ENCODE measurements at regions not wholly inside any gene's neighbourhood (a gene's known extent, or its start where the extent isn't known, plus 50 kb on each side); places are given as distances from the start of the nearest gene placed in this dataset.
"Not testable (repeated sequence)": the region's sequence is repeated elsewhere in the genome, so short reads cannot be mapped to it uniquely, and the experiment has no call there.

DNA sequence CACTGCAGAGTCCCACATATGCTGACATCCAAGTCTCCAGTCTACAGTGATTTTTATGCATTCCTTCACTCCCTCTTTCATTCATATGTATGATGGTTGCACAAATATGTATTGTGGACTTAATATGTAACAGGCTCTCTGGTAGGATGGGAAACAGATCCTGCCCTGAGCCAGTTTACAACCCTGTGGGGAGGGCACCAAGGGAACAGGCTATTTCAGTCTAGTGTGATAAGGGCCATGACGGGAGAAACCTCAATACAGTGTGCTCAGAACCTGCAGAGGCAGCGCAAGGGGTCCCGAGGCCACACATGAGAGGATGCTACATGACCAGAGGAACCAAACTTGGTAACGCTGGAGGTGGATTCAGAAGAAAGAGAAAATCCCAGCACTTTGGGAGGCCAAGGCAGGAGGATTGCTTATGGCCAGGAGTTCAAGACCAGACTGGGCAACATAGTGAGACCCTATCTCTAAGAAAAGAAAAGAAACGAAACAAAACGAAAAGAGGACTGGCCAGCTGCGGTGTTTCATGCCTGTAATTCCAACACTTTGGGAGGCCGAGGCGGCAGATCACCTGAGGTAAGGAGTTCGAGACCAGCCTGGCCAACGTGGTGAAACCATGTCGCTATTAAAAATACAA, 249.8 kb upstream of the JARID2 start:
- no peak for DNase-seq

DNA sequence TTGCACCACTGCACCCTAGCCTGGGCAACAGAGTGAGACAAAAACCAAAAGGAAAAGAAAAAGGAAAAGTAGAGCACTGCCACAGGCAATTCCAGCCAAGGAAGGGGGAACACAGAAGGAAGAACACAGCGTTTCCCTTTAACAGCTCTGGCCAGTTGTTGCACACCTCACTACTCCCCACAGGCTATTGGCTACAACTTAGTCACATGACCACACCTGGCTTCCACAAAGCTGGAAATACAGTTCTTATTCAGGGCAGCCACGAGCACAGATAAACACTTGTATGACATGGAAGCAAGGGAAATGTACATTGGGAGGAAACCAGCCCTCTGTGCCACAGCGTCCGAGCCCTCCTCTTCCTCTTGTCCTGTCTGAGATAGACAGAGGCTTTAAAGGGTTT, 249.0 kb upstream of the JARID2 start:
- DNase-seq: no peak

DNA sequence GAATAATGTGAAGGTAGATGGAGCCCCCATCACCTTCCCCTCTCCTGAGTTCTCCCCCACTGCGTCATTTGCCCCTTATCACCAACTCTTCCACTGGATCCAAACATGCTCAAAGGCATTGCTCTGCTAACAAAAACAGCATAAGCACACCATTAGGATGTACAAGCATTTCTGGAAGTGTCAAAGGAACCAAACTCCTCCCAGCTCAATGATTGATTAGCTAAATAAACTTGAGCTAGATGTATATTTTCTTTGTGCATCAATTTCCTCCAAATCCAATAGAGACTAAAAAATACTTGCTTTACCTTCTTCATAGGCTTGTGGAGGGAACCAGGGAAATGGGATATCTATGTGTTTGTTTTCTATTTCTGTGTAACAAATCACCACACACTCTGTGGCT, 248.4 kb upstream of the JARID2 start:
- no peak for DNase-seq

DNA sequence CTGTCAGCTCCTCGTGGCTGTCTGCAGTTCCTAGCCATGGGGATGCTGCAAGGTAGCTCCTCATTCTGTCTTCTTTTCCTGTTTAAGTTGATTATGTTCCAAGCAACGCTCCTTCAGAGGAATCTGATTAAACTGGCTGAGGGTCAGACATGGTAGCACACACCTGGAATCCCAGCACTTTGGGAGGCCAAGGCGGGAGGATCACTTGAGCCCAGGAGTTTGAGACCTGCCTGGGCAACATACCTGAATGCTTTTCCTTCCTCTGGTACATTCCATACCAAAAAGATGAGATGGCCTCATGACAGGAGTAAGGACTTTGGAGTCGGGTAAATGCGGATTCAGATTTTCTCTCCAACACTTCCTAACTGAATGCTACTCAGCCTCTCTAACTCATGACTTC, 246.8 kb upstream of the JARID2 start:
- DNase-seq: no peak

DNA sequence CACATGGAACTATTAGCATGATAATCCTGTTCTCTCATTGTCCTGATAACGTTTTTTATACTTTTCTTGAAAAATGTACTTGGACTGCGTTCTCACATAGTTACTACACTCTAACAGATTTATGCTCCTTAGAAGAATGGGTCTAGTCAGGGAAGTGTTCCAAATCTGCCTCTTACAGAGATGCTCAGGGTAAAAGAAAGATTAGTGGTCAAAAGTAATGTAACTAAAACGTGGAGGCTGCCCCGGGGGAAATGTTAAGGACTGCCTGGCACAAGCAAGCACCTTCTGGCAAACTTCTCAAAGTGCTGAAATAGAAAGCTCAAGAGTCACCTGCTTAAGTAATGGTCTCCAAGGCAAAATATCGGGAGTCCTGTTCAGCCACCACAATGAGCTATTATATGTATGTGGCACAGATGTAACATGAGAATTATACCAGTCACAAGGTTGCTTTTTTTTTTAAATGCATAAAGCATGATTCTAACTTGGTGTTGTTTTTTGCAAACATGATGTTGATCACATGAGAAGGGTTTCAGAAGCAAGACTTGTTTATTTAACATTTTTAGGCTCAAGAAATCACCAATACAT, 244.5 kb upstream of the JARID2 start:
- DNase-seq: no peak

DNA sequence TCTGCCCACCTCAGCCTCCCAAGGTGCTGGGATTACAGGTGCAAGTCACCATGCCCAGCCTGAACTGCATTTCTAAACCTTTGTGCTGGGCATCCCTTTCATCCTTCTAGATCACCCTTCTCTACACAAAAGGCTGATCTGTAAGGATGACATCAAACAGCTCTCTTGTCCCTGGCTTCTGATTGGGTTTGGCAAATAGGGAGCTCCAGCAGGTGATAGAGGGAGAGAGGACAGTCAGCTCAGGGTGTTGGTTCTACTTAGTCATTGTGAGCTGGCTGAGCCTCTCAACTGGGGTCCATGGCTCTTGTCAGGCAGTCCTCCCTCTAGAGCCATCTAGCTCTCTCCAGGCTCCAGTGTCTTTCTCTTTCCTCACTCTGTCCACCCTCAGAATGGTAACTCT, 237.6 kb upstream of the JARID2 start:
- no peak for DNase-seq

DNA sequence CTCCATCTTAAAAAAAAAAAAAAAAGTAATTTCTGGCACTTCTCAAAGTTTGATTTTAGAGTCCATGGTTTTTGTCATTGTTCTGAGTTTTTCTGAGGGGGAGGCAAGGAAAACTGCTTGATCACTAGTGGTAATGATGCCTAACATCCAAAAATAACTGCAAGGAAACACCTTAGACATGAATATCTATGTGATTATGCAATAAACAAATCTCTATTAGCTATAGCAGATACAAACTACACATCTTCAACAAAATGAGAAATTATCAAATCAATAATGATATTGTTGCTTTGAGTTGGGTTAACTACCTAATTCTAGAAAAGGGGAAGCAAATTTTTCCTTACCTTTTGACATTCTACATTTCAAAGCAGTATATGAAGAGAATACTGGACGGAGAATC, 230.9 kb upstream of the JARID2 start:
- no peak for DNase-seq

DNA sequence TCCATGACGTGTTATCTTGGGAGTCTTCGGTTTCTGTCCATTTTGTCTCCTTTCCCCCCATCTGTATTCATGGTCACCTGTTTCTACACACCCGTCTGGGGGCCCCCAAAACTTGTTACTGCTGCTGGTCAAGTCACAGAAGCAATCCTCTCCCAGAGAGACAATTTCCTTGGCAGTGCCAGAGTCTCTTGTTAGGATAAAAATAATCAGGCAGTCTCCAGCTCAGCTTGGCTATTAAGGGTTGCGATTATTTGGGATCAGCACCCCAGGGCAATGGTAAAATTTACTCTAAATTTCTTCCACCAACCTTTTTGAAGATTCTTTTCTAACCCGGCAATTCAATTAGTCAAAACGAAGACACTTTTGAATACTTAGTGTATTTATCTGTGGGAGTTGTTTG, 229.1 kb upstream of the JARID2 start:
- no peak for DNase-seq

DNA sequence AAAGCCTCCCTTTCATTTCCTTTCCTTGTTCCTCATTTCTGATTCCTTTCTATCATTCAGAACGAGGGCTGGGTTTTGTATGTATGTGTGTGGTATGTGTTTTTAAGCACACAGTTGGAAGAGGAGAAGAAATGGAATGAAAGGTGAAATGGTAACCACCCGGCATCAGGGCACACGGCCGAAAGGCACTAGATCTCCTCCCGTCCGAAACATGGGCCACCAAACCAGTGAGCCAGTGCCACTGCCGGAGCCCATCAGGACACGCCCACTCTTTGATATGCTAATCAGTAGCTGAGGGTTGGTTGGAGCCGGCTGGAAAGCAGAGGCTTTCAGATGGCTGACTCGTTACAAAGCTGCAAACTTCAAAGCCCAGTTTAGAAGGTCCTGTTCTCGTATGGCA, 228.6 kb upstream of the JARID2 start:
- no peak for DNase-seq

DNA sequence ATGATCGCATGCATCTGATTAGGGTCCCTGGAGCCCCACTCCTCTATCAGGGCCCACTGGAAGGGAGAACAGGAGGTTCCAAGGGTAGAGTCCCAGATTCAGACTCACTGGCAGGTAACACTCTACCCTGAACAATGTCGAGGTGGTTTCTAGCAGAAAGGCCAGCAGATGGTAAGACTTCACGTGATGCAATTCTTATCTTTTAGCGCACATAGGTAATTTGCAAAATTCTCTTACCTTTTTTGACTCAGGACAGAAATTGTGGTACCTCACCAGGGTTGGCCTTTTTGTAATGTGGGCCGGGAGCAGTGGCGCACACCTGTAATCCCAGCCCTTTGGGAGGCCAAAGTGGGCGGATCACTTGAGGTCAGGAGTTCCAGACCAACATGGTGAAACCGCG, 228.1 kb upstream of the JARID2 start:
- no peak for DNase-seq

DNA sequence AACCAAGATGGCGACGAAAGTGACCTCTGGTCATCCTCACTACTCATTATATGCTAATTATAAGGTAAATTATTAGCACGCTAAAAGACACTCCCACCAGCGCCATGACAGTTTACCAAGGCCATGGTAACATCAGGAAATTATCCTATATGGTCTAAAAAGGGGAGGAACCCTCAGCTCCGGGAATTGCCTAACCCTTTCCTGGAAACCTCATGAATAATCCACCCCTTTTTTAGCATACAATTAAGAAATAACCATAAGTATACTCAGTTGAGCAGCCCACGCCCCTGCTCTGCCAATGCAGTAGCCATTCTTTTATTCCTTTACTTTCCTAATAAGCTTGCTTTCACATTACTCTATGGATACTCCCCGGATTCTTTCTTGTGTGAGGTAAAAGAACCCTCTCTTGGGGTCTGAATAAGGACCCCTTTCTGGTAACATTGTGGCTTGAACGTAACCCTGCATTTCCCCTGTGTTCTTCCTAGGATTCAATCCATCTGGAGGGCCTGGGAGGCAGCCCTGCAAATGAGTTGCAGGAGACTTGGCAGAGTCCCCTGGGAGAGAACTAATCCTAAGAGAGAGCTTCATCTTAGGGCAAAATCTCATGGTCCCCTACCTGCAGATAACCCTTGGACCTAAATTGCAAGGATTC, 225.6 kb upstream of the JARID2 start:
- DNase-seq: no peak

DNA sequence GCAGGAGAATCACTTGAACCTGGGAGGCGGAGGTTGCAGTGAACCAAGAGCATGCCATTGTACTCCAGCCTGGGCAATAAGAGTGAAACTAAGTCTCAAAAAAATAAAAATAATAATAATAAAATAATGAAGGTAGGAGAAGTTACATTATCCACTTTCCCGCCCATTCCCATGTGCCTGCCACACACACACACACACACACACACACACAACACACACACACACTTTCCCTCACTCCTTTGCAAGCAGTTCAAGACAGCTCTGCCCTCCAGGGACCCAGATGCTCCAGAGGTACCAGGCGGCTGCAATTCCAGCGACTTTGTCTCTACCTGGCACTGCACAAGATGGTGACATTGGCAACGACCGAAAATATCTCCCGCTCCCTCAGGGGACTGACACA, 224.8 kb upstream of the JARID2 start:
- DNase-seq: no peak

DNA sequence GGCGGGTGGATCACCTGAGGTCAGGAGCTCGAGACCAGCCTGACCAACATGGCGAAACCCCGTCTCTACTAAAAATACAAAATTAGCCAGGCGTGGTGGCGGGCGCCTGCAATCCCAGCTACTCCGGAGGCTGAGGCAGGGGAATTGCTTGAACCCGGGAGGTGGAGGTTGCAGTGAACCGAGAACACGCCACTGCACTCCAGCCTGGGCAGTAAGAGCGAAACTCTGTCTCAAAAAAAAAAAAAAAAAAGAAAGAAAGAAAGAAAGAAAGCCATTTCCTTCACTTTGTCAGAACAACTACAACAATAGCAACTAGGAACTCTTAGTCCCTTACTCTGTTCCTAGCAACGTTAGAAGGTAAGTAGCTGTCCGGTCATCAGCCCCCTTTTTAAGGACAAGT, 222.9 kb upstream of the JARID2 start:
- DNase-seq: not testable (repeated sequence)

DNA sequence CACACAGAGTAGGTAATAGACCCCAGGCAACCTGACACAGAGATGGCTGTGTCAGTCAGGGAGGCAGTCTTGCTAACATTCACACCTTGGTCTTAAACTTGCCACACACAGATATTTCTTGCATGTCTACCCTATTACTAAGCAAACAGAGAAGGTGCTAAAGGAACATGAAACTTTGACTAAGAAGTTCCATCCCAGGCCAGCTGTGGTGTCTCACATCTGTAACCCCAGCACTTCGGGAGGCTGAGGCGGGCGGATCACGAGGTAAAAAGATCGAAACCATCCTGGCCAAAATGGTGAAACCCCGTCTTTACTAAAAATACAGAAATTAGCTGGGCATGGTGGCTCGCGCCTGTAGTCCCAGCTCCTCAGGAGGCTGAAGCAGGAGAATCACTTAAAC, 222.4 kb upstream of the JARID2 start:
- DNase-seq: no peak

DNA sequence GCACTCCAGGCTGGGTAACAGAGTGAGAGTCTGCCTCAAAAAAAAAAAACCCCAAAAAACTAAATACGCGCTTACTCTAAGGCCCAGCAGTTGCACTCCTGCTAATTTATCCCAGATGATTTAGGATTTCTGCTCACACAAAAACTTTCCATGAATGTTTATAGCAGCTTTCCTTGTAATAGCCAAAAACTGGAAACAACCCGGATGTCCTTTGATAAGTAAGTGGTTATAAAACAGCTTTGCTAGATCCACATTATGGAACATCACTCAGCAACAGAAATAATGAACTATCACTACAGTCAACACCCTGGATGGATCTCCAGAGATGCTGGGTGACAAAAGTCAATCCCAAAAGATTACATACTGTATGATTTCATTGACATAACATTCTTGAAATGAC, 220.4 kb upstream of the JARID2 start:
- DNase-seq: no peak

DNA sequence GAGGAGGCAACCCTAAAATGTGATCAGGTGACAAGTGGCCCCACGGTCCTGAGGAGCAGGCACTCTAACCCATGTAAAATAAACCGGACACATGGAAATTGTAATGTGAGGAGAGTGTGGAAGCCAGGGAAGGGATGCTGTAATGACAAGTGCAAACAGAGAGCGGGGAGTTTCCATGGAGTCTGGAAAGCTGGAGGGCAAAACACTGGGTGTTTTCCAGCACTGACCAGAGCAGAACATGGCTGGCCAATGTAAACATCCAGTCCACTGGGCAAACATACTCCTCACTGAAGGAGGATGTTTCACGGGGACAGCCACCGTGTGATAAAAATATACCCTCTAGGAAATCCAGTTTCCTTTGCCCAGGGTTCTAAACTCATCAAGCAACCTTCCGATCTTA, 219.0 kb upstream of the JARID2 start:
- no peak for DNase-seq

DNA sequence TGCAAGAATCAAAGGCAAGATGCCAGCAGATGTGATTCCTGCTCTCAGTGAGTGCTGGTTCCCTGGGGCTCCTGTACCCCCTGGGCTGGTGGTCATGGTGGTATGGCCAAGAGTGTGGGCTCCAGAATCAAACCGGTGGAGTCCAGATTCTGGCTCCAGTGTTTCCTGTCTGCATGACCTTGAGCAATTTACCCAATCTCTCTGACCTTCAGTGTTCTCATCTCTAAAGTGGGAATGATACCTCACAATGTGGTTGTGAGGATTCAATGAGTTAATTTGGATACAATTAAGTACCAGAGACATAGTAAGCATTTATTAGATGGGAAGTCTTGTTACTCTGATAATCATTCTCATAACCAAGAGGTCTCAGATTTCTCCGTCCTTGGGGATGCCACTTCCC, 218.4 kb upstream of the JARID2 start:
- DNase-seq: no peak

DNA sequence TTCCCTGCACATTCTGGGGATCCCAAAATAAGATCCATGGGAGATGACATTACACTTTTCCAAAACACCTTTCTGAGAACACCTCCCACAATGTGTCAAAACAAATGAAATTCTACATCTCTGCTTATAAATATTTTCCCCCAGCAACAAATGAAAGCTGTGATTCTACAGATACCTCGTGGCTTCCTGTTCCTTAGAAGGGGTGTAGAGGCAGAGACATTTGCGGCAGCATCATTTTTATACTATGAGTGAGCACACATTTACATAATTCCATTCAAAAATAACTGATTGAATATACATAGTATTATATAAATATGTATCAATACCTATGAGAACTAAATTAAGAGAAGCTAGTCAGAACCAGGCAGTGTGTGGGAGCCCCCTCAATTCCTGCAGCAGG, 213.9 kb upstream of the JARID2 start:
- DNase-seq: no peak

DNA sequence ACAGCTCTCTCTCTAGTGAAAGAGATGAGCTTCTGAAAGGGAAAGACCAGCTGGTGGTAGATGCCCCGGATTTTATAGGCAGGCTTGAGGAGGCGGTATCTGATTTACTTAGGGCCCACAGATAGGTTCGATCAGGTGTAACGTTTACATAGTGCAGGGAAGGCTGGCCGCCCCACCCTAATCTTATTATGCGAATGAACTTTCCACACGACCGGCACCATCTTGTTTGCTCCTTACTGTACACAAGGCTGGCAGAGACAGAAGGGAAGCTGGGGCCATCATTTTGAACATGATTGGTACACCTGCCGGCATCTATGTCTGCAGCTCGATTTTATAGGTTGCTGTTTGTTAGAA, 212.0 kb upstream of the JARID2 start:
- DNase-seq: no peak

DNA sequence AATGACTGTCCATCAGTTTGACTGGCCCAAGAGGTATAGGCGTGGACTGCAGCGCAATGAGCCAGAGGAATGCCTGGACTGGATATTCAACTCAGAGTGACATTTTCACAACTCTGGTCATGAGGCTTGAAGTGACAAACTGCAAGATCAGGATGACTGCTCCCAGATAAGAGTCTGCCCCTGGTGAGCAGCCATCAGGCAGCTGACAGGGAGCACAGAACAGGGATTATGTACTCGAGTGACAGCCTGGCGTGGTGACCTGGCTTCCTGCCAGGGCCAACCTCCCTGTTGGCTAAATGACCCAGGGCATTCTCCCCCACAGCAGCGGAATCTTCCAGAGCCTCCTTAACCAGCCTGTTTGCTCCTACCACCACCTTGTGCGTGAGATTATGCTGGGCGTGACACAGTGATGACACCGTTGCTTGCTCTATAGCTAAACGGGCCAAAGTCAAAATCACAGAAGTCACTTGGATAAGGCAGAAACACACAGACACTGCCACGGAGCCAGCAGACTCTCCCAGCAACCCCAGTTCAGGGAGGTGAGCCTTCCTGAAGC, 209.1 kb upstream of the JARID2 start:
- no peak for DNase-seq

DNA sequence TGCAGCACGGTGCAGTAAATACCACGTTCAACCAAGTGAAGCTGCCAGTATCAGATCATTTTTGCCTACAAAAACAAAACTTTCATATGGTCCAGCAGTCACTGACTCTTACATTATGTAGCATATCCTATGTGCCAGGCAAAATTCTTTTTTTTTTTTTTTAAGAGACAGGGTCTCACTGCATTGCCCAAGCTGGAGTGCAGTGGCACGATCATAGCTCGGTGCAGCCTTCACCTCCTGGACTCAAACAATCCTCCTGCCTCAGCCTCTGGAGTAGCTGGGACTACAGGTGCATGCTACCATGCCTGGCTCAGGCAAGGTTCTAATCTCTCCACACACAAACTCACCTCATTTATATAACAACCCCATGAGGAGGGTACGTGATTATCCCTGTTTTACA, 208.6 kb upstream of the JARID2 start:
- DNase-seq: no peak

DNA sequence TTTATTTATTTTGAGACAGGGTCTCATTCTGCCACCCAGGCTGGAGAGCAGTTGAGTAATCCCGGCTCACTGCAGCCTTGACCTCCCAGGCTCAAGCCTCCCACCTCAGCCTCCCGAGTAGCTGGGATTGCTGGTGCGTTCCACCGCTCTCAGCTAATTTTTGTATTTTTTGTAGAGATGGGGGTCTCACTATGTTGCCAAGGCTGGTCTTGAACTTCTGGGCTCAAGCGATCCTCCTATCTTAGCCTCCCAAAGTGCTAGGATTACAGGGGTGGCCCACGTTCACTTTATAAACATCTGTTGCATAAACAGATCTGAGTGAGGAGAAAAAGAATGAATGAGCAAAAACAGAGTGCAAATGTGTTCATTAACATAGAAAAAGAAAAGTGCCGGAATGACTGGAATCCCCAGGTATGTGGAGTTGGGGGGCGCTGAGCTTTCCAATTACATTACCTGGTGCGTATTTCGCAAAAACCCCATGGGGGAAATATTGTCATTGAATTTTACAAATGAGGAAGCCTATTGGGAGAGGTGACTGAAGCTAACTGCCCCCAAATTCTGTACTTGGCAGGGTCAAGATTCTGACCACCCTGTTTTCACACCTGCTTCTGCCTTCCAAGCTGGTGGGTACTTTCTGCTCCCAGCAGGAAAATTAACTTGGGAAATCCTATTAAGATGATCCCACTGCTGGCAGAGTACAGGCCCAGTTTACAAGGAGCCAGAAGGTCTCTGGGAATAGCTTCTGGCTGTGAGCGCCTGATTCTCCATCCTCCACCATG, 207.7 kb upstream of the JARID2 start:
- DNase-seq: no peak

DNA sequence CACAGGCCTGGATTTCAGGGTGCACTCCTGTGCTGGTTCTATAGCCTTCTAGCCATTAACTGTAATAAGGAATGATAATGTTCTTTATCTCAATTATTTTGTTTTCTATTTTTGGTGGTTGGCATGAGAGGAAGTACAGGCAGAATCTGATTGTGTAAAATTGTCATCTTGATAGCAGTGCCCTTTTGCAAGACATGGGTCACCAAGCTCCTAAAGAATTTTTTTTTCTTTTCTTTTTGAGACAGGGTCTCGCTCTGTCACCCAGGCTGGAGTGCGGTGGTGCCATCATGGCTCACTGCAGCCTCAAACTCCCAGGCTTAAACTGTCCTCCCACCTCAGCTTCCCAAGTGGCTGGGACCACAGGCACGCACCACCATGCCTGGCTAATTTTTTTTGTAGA, 206.7 kb upstream of the JARID2 start:
- DNase-seq: no peak

Data from right lung (tissue), 2 donors.